ENCODE measurements at regions not wholly inside any gene's neighbourhood (a gene's known extent, or its start where the extent isn't known, plus 50 kb on each side); places are given as distances from the start of the nearest gene placed in this dataset.
"Not testable (repeated sequence)": the region's sequence is repeated elsewhere in the genome, so short reads cannot be mapped to it uniquely, and the experiment has no call there.

DNA sequence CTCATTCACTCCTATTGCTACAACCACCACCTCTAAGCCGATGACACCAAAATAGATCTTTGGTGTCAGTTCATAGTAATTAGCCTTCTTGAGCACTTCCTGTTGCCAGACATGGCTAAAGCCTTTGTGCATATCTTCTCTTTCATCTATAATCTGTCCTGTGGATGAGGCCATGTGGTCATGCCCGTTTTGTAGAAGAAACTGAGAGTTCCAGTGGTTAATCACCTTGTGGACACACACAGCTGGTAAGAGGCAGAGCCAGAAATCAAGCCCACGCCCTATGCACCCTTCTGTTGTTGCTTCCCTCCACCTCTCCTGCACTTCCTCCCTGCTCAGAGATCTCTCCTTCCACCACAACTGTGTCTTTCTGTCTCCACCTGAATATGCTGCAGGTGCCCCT lies 285.1 kb upstream of the PFKP start:
- Mint-ChIP-seq H3K4me1 (no peaks in the 10 kb centered on the region), H3K27me3 (ENCODE audit: low read depth) (peaks cover 4% of the 10 kb centered on the region), H3K27ac (no peak overlapping the region), H3K36me3 (ENCODE audit: low read depth) (no peaks in the 10 kb centered on the region), H3K9me3 (peaks cover 5% of the 10 kb centered on the region), H3K4me3 (no peak overlapping the region)
- TF ChIP-seq, protein P1, sequence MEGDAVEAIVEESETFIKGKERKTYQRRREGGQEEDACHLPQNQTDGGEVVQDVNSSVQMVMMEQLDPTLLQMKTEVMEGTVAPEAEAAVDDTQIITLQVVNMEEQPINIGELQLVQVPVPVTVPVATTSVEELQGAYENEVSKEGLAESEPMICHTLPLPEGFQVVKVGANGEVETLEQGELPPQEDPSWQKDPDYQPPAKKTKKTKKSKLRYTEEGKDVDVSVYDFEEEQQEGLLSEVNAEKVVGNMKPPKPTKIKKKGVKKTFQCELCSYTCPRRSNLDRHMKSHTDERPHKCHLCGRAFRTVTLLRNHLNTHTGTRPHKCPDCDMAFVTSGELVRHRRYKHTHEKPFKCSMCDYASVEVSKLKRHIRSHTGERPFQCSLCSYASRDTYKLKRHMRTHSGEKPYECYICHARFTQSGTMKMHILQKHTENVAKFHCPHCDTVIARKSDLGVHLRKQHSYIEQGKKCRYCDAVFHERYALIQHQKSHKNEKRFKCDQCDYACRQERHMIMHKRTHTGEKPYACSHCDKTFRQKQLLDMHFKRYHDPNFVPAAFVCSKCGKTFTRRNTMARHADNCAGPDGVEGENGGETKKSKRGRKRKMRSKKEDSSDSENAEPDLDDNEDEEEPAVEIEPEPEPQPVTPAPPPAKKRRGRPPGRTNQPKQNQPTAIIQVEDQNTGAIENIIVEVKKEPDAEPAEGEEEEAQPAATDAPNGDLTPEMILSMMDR (IDR thresholded peaks at IDR 0.05; ENCODE audit: unreplicated experiment in 3 of 3), result no peak

DNA sequence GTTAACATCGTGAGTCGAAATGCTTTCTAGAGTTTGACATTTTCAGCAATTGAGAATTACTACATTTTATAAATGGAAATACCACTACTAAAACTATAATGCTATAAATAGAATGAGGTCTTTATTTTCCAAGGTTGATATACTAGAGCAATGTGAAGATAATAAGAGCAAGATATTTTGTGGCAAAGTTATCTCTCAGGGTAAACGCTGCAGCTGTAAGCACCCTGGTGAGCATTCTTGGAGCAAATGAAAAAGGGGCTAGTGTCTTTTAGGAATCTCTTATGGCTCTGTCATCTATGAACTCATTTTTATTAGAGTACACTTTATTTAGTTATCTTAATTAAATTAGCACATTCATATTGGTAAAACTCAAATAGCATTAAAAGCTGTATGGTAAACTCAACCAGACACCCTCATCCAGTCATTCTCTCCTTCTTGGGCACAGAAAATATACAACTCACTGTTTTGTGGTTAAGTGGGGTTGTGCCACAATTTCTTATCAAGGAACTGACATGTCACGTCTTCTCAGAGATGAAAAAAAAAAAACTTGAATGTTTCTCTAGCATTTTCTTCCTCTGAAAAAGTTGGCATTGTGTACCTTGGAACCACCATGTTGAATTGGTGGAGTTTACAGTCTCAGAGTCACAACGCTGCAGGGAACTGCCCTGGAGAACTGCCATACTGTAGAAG lies 289.5 kb upstream of the PFKP start:
- no peaks in the 10 kb centered on the region for H3K4me1 Mint-ChIP-seq
- H3K9me3 Mint-ChIP-seq, result peaks cover 5% of the 10 kb centered on the region
- no peak overlapping the region for H3K27ac Mint-ChIP-seq
- no peaks in the 10 kb centered on the region for H3K36me3 Mint-ChIP-seq (ENCODE audit: low read depth)
- H3K4me3 Mint-ChIP-seq, result no peak overlapping the region
- peaks cover 12% of the 10 kb centered on the region for H3K27me3 Mint-ChIP-seq (ENCODE audit: low read depth)
- TF ChIP-seq, protein P1 (IDR thresholded peaks at IDR 0.05; ENCODE audit: unreplicated experiment in 3 of 3), result no peak

DNA sequence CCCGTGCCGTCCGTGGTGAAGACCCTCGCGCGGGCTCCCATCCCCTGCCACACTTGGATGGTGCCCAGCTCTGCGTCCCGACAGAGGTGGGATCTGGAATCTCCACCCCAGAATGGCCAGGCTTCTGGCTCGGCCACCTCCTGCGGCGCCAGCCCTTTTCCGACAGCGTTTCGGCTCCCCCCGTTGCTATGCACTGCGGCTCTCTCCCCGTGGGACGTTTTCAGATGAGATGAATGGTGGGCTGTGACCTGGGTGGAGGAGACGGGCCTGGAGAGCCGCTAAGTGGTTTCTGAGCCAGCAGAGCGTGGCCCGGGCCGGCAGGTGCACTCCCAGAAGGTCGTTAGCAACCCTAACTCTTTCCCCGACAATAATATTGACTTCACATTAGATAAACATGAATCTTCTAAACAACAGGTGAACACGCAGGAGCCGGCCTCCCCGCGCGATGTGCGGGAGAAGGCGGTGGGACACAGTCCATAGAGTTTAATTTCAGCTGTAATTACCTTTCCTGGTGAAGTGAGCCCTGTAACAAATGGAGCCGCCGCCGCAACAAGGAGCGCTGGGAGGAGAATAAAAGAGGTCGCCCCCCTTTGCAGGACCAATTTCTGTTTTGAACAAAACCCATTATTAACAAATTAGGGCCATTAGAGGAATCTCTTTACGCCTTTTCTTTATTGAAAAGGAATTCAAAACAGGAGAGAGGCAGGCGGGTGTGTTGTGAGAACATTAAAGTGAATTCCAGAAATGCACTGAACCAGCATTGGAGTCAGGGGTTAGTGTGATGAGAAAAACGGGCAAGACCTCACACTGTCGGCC lies 294.3 kb upstream of the PFKP start:
- Mint-ChIP-seq H3K27ac (peak overlapping the region in 1 of 3 experiments; percentile 25), H3K27me3 (ENCODE audit: low read depth) (peaks cover 24% of the 10 kb centered on the region), H3K9me3 (peaks cover 4% of the 10 kb centered on the region), H3K4me1 (no peaks in the 10 kb centered on the region), H3K4me3 (peak overlapping the region; percentile 29 to 54 (median 39)), H3K36me3 (ENCODE audit: low read depth) (no peaks in the 10 kb centered on the region)
- TF ChIP-seq, protein P1 (IDR thresholded peaks at IDR 0.05; ENCODE audit: unreplicated experiment in 3 of 3), result no peak

DNA sequence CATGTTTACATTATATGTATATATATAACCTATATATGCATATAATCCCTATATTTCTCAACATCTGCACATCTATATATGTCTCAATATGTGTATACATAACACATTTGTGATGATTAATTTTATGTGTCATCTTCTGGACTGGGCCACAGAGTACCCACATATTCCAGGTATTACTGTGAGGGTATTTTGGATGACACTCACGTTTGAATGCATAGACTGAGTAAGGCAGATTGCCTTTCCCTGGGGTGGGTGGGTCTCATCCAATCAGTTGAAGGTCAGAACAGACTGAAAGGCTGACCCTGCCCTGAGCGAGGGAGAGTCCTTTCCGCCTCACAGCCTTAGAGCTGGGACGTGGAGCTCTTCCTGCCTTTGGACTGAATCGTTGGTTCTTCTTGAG lies 295.2 kb upstream of the PFKP start:
- Mint-ChIP-seq H3K27ac (no peak overlapping the region), H3K36me3 (ENCODE audit: low read depth) (no peaks in the 10 kb centered on the region), H3K9me3 (peaks cover 4% of the 10 kb centered on the region), H3K4me1 (no peaks in the 10 kb centered on the region), H3K27me3 (ENCODE audit: low read depth) (peaks cover 28% of the 10 kb centered on the region), H3K4me3 (no peak overlapping the region)
- TF ChIP-seq, protein P1 (IDR thresholded peaks at IDR 0.05; ENCODE audit: unreplicated experiment in 3 of 3), result no peak

DNA sequence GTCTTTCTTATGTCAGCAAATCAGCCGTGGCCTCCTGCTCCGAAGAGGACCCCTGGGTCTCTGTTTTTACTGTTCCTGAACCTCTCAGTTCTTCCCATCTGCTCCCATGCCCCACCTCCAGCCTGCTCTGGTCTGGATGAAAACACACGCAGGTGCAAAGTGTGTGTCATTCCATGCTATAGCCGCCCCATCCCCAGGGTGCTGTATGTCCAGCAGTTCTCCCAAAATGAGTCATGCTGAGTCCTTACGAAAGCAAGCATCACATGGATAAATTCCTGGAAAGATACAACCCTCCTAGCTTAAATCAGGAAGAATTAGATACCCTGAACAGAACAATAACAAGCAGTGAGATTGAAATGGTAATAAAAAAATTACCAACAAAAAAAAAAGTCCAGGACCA lies 300.1 kb upstream of the PFKP start:
- not testable (repeated sequence) for H3K36me3 Mint-ChIP-seq (ENCODE audit: low read depth); H3K27ac Mint-ChIP-seq; H3K9me3 Mint-ChIP-seq; H3K4me3 Mint-ChIP-seq; H3K4me1 Mint-ChIP-seq
- H3K27me3 Mint-ChIP-seq (ENCODE audit: low read depth), result peaks cover 26% of the 10 kb centered on the region

DNA sequence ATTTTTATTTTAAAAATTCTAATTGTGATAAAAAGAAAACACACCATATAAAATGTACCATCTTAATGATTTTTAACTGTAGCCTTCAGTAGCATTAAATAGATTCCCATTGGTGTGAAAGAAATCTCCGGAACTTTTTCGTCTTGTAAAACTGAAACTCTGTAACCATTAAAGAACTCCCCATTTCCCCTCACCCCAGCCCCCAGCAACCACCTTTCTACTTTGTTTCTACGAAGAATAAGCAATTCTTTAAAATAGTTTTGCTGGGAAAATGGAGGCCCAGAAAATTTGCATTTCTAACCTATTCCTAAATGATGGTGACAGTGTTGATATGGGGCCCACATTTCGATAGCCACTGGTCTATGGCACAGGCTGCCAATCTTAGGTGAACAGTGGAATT lies 305.4 kb upstream of the PFKP start:
- TF ChIP-seq, protein P1 (IDR thresholded peaks at IDR 0.05; ENCODE audit: unreplicated experiment in 3 of 3), result no peak
- Mint-ChIP-seq H3K27ac (no peak overlapping the region), H3K4me3 (no peak overlapping the region), H3K9me3 (peaks cover 4% of the 10 kb centered on the region), H3K36me3 (ENCODE audit: low read depth) (no peaks in the 10 kb centered on the region), H3K27me3 (ENCODE audit: low read depth) (peaks cover 21% of the 10 kb centered on the region), H3K4me1 (no peaks in the 10 kb centered on the region)

All from nephron (organoid).